HL-60 (cell line): ENCODE measurements at regions not wholly inside any gene's neighbourhood (a gene's known extent, or its start where the extent isn't known, plus 50 kb on each side); places are given as distances from the start of the nearest gene placed in this dataset.

ENCODE experiments used
- DNase-seq, 2 experiments: peaks; one replicate each; pipeline ENCODE4 v3.0.0-alpha.2; 2010 to 2020; ENCODE audit warnings: low read depth in 1 of 2, low spot score in 1 of 2
- H3K27ac ChIP-seq: fragments of 250-450 bp; sonication (Bioruptor Pico); replicated peaks from 2 replicates; pipeline ENCODE4 v1.5.1; 2020; ENCODE audit warnings: mild to moderate bottlenecking, moderate library complexity
- H3K27me3 ChIP-seq: fragments of 250-450 bp; sonication (Bioruptor Pico); 2 replicates; pipeline ENCODE4 v1.5.1; 2021; ENCODE audit warnings: mild to moderate bottlenecking, moderate library complexity; ENCODE audit not compliant: insufficient read depth, poor library complexity, severe bottlenecking
- H3K4me3 ChIP-seq: replicated peaks from 2 replicates; pipeline ENCODE4 v1.5.1; 2011; ENCODE audit warnings: mild to moderate bottlenecking, control low read depth, low read length; ENCODE audit not compliant: insufficient read depth
- GABPA ChIP-seq: IDR thresholded peaks from 2 replicates; pipeline ENCODE4 v1.6.1; 2012; ENCODE audit warnings: low read depth
- POLR2AphosphoS5 ChIP-seq: IDR thresholded peaks from 2 replicates; pipeline ENCODE4 v1.6.1; 2012; ENCODE audit warnings: low read depth
- SPI1 ChIP-seq: IDR thresholded peaks from 2 replicates; pipeline ENCODE4 v1.6.1; 2012; ENCODE audit warnings: low read depth, mild to moderate bottlenecking, borderline replicate concordance
- TF ChIP-seq, protein P1 (sequence below): IDR thresholded peaks from 2 replicates; pipeline ENCODE4 v1.6.1; 2012; ENCODE audit warnings: low read depth; ENCODE audit not compliant: insufficient replicate concordance
- TF ChIP-seq, protein P2 (sequence below): IDR thresholded peaks from one replicate; pipeline ENCODE4 v1.5.1; 2011; ENCODE audit warnings: low read length, control low read depth, inconsistent platforms; ENCODE audit not compliant: insufficient read depth

DNA sequence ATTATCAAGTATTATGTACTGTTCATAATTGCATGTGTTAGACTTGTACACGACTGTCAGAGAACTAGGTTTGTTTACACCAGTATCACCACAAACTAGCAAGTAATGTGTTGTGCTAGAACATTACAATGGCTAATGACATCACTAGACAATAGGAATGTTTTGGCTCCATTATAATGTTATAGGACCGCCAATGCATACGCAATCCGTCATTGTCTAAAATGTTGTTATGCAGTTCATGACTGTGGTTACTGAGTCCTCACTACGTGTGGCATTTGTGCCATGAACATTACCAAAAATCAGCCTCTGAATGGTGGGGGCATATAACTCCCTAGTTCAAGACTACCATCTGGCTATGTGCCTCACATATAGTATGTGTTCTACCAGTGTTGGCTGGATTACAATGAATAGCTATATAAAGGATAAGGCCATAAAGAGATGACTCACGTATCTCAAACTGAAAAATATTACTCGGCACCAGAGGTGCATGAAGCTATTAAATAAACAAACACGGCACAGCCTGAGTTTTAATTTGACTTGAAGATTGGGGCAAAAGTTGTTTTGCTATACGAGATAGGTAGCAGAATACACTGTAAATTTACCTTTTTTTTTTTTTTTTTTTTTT is 89.1 kb upstream of the COL24A1 start:
- Histone ChIP-seq H3K27ac (no peak overlapping the region), H3K4me3 (no peak overlapping the region), H3K27me3 (no peaks in the 10 kb centered on the region)
- no peak for DNase-seq
- no peak for TF ChIP-seq SPI1
- TF ChIP-seq POLR2AphosphoS5 = no peak
- TF ChIP-seq, protein P1, sequence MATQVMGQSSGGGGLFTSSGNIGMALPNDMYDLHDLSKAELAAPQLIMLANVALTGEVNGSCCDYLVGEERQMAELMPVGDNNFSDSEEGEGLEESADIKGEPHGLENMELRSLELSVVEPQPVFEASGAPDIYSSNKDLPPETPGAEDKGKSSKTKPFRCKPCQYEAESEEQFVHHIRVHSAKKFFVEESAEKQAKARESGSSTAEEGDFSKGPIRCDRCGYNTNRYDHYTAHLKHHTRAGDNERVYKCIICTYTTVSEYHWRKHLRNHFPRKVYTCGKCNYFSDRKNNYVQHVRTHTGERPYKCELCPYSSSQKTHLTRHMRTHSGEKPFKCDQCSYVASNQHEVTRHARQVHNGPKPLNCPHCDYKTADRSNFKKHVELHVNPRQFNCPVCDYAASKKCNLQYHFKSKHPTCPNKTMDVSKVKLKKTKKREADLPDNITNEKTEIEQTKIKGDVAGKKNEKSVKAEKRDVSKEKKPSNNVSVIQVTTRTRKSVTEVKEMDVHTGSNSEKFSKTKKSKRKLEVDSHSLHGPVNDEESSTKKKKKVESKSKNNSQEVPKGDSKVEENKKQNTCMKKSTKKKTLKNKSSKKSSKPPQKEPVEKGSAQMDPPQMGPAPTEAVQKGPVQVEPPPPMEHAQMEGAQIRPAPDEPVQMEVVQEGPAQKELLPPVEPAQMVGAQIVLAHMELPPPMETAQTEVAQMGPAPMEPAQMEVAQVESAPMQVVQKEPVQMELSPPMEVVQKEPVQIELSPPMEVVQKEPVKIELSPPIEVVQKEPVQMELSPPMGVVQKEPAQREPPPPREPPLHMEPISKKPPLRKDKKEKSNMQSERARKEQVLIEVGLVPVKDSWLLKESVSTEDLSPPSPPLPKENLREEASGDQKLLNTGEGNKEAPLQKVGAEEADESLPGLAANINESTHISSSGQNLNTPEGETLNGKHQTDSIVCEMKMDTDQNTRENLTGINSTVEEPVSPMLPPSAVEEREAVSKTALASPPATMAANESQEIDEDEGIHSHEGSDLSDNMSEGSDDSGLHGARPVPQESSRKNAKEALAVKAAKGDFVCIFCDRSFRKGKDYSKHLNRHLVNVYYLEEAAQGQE = no peak

DNA sequence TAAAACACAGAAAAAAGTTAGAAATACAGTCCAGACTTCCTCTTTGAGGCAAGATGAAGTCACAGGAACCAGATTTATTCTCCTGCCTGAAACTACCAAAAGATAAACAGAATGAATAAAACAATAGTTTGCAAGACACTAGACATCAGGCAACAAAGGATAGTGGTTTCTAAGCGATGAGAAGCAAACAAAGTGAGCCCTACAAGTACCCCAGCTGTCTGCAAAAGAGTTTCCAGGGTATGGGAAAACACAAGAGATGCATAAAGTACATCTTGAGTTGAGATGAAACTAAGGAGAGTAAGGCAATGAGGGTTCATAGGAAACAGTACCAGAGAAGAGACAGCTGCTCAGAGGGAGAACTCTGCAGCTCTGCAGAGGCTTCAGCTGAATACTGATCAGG is 83.3 kb upstream of the COL24A1 start:
- TF ChIP-seq, protein P1 = no peak
- TF ChIP-seq POLR2AphosphoS5 = no peak
- TF ChIP-seq SPI1 = no peak
- TF ChIP-seq GABPA = no peak
- TF ChIP-seq, protein P2, sequence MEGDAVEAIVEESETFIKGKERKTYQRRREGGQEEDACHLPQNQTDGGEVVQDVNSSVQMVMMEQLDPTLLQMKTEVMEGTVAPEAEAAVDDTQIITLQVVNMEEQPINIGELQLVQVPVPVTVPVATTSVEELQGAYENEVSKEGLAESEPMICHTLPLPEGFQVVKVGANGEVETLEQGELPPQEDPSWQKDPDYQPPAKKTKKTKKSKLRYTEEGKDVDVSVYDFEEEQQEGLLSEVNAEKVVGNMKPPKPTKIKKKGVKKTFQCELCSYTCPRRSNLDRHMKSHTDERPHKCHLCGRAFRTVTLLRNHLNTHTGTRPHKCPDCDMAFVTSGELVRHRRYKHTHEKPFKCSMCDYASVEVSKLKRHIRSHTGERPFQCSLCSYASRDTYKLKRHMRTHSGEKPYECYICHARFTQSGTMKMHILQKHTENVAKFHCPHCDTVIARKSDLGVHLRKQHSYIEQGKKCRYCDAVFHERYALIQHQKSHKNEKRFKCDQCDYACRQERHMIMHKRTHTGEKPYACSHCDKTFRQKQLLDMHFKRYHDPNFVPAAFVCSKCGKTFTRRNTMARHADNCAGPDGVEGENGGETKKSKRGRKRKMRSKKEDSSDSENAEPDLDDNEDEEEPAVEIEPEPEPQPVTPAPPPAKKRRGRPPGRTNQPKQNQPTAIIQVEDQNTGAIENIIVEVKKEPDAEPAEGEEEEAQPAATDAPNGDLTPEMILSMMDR = no peak
- DNase-seq = no peak
- H3K27ac ChIP-seq = no peak overlapping the region
- H3K27me3 ChIP-seq = no peaks in the 10 kb centered on the region
- H3K4me3 ChIP-seq = no peak overlapping the region

DNA sequence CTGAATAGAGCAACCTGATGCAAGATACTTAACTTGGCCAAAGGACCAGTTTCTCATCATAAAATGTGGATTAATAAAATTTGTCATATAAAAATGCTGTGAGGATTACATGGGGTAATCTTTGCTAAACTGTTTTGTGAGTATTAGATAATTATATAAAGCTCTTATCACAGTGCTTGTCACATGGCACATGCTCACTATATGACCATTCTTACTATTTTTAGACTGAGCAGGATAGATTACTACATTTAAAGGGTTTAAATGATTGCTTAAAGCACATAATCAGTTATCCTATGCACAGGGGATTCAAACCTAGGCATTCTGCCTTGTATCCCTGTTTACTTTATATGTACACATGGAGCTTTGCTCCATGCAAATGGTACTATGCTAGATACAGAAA is 82.9 kb upstream of the COL24A1 start:
- DNase-seq = no peak
- Histone ChIP-seq H3K4me3 (no peak overlapping the region), H3K27me3 (no peaks in the 10 kb centered on the region), H3K27ac (no peak overlapping the region)
- TF ChIP-seq GABPA (no peak), POLR2AphosphoS5 (no peak), SPI1 (no peak)
- TF ChIP-seq, protein P1 = no peak
- TF ChIP-seq, protein P2 = no peak

DNA sequence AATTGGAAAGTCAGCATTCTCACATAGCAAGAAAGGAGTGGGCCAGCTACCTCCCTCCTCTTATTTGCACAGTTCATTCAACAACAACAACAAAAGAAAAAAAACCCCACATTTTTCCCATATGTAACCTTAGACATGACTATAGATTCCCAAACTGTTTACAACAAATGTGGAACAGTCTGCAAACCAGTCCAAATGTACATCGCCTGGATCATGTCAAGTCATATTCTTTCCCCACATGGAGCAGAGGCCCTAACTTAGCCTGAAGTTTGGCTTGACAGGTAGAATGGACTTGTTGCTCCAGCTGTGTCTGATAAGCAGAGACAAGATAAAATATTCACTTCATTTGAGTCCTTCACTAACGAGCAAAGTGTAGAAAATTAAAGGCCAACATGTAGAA is 81.7 kb upstream of the COL24A1 start:
- Histone ChIP-seq H3K4me3 (no peak overlapping the region), H3K27ac (no peak overlapping the region), H3K27me3 (no peaks in the 10 kb centered on the region)
- DNase-seq = no peak
- no peak for TF ChIP-seq POLR2AphosphoS5
